GM12878 (cell line): ENCODE measurements at regions not wholly inside any gene's neighbourhood (a gene's known extent, or its start where the extent isn't known, plus 50 kb on each side); places are given as distances from the start of the nearest gene placed in this dataset.

ENCODE experiments used
- ATAC-seq: fragments of 200-7000 bp; cut with Tn5 transposase; 3 replicates; pipeline ENCODE4 v1.9.1; 2020; ENCODE audit warnings: mild to moderate bottlenecking, moderate library complexity
- BruUV-seq: library from RNA; stranded (reverse); fragments of 400-500 nt; replicated peaks from 2 replicates; lab custom pipeline; 2021; lab: Mats Ljungman, UMichigan
- CTCF ChIA-PET: fragments of 300-600 bp; sonication (Branson Sonifier 250); formaldehyde crosslinking; extraction: SDS; loops from one replicate; lab custom pipeline; 2021; ENCODE audit warnings: inconsistent platforms; lab: Yijun Ruan, JAX
- POLR2A ChIA-PET: fragments of 350-600 bp; formaldehyde crosslinking; extraction: SDS; loops from one replicate; lab custom pipeline; 2021; ENCODE audit warnings: inconsistent platforms; lab: Charles Lee
- RAD21 ChIA-PET: fragments of 300-600 bp; sonication (Branson Sonifier 250); formaldehyde crosslinking; loops from one replicate; lab custom pipeline; 2023; ENCODE audit warnings: antibody characterized with exemption; ENCODE audit not compliant: unreplicated experiment; lab: Charles Lee
- SMC1A ChIA-PET: fragments of 300-600 bp; sonication (Branson Sonifier 250); formaldehyde crosslinking; loops from one replicate; lab custom pipeline; 2023; ENCODE audit not compliant: unreplicated experiment, uncharacterized antibody; lab: Charles Lee
- DNase-seq: peaks from one replicate; pipeline ENCODE4 v3.0.0-alpha.2; 2011; ENCODE audit warnings: low read depth, low spot score
- FAIRE-seq: peaks from 3 replicates; lab custom pipeline; 2011; peaks lifted over from hg19 to GRCh38; lab: Jason Lieb, UNC
- H2AFZ ChIP-seq: 2 replicates; pipeline ENCODE4 v1.6.0; 2011; ENCODE audit warnings: low read depth, low read length, control low read depth; ENCODE audit not compliant: control insufficient read depth
- H3K27ac ChIP-seq: 2 replicates; pipeline ENCODE4 v1.5.1; 2011; ENCODE audit warnings: control low read depth; ENCODE audit not compliant: control insufficient read depth, insufficient read depth
- H3K27me3 ChIP-seq, 2 experiments: replicated peaks in 1 of 2; 2 replicates each; pipeline versions ENCODE4 v1.6.0 to v1.6.1; 2011; ENCODE audit warnings: low read length in 1 of 2; ENCODE audit not compliant: control insufficient read depth in 2 of 2, insufficient read depth in 2 of 2
- H3K36me3 ChIP-seq, 2 experiments: 2 replicates each; pipeline ENCODE4 v1.5.1; 2011; ENCODE audit warnings: low read length in 1 of 2; ENCODE audit not compliant: control insufficient read depth in 2 of 2, insufficient read depth in 2 of 2
- H3K4me1 ChIP-seq: 2 replicates; pipeline ENCODE4 v1.6.1; 2011; ENCODE audit warnings: mild to moderate bottlenecking, low read length, moderate library complexity, mixed read lengths; ENCODE audit not compliant: control insufficient read depth, insufficient read depth
- H3K4me2 ChIP-seq: 2 replicates; pipeline ENCODE4 v1.6.0; 2011; ENCODE audit warnings: control low read depth; ENCODE audit not compliant: control insufficient read depth, insufficient read depth
- H3K4me3 ChIP-seq: fragments of 200-600 bp; sonication (generic); 2 replicates; pipeline ENCODE4 v1.5.1; 2016
- H3K79me2 ChIP-seq: 2 replicates; pipeline ENCODE4 v1.6.0; 2011; ENCODE audit warnings: low read length; ENCODE audit not compliant: control insufficient read depth, insufficient read depth
- H3K9ac ChIP-seq: 2 replicates; pipeline ENCODE4 v1.8.0; 2011; ENCODE audit warnings: low read length, control low read depth, mixed read lengths; ENCODE audit not compliant: control insufficient read depth, insufficient read depth
- H3K9me3 ChIP-seq: replicated peaks from 3 replicates; pipeline ENCODE4 v1.5.1; 2011; ENCODE audit warnings: mild to moderate bottlenecking, low read length; ENCODE audit not compliant: control insufficient read depth, insufficient read depth
- H4K20me1 ChIP-seq: 2 replicates; pipeline ENCODE4 v1.6.0; 2011; ENCODE audit not compliant: control insufficient read depth, insufficient read depth
- BMI1 ChIP-seq: fragments of 450-650 bp; IDR thresholded peaks from 2 replicates; pipeline ENCODE4 v1.6.1; 2016; ENCODE audit warnings: mild to moderate bottlenecking, moderate library complexity, borderline replicate concordance
- HDGF ChIP-seq: fragments of 450-650 bp; IDR thresholded peaks from 2 replicates; pipeline ENCODE4 v1.6.1; 2016; ENCODE audit warnings: antibody characterized with exemption
- IKZF2 ChIP-seq, 2 experiments: fragments of 450-650 bp; IDR thresholded peaks; 2 replicates each; pipeline ENCODE4 v1.6.1; 2017; ENCODE audit warnings: mild to moderate bottlenecking in 2 of 2, moderate library complexity in 2 of 2
- NFIC ChIP-seq: IDR thresholded peaks from 2 replicates; pipeline ENCODE4 v1.6.1; 2012; ENCODE audit warnings: low read depth, mild to moderate bottlenecking, inconsistent platforms, low read length, moderate library complexity
- NR2C1 ChIP-seq: fragments of 450-650 bp; IDR thresholded peaks from 2 replicates; pipeline ENCODE4 v1.6.1; 2017; ENCODE audit warnings: antibody characterized with exemption, mild to moderate bottlenecking, moderate library complexity
- SRF ChIP-seq, 2 experiments: IDR thresholded peaks; 2 replicates each; pipeline ENCODE4 v1.6.1; 2011; ENCODE audit warnings: low read depth in 2 of 2, low read length in 2 of 2, mild to moderate bottlenecking in 1 of 2, moderate library complexity in 1 of 2
- WGBS: methylation state at CpG from one replicate; pipeline ENCODE4 v1.1.6; 2016; ENCODE audit warnings: low lambda C conversion rate; ENCODE audit not compliant: insufficient replicate concordance, insufficient coverage; ENCODE audit errors: missing lambda C conversion rate; 5-methylcytosine and 5-hydroxymethylcytosine counted together
- in situ Hi-C: fragments of 300-500 bp; cut with MboI; formaldehyde crosslinking; loops from 9 replicates; pipeline ENCODE4 v1.14.3; 2018; ENCODE audit warnings: mixed read lengths
- intact Hi-C: fragments of 100-400 bp; cut with micrococcal nuclease; formaldehyde crosslinking; loops from one replicate; pipeline ENCODE4 v1.14.2; 2022; ENCODE audit not compliant: unreplicated experiment
- TF ChIP-seq, protein P1 (sequence below): fragments of 450-650 bp; IDR thresholded peaks from 2 replicates; pipeline ENCODE4 v1.6.1; 2014; ENCODE audit warnings: mild to moderate bottlenecking
- TF ChIP-seq, protein P2 (sequence below): fragments of 450-650 bp; IDR thresholded peaks from 2 replicates; pipeline ENCODE4 v1.6.1; 2017; ENCODE audit warnings: low read depth, mild to moderate bottlenecking, moderate library complexity
- TF ChIP-seq, protein P3 (sequence below): fragments of 450-650 bp; formaldehyde crosslinking; IDR thresholded peaks from 2 replicates; pipeline ENCODE4 v1.5.0; 2022; ENCODE audit warnings: mild to moderate bottlenecking, missing genetic modification characterization

DNA sequence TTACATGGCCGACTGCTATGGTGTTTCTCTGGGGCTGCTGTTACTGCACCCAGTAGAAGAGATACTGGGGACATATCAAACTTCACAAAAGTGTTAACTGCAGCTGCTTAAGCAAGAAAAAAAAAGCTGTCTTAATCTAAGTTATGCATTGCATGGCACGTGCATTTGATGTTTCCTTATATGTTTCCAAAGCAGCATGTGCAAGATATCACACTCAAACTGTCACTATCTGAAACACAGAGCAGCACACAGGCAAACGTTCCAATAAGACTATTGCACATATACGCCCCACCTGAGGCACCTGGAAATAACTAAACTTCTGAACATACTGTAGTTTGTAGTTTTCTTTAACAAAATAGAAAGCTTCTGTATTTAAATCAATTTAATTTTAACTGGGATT lies 671.4 kb upstream of the ADGRL2 start:
- no peak for ATAC-seq
- no peak overlapping the region for H3K9ac ChIP-seq
- H3K4me2 ChIP-seq: no peak overlapping the region
- 14% methylated on average over 4 of the region's 4 CpGs for WGBS
- in situ Hi-C loops: no loop called here
- no peaks in the 10 kb centered on the region for H3K4me1 ChIP-seq
- no peak overlapping the region for H3K4me3 ChIP-seq
- ChIA-PET POLR2A (no interaction called here), SMC1A (no interaction called here), RAD21 (no interaction called here), CTCF (interaction anchor here (0.9 kb wide), 1 partner anchor 11 kb away, joined by 3 read pairs; no protein-coding TSS in a partner anchor)
- no peaks in the 10 kb centered on the region for H4K20me1 ChIP-seq
- H2AFZ ChIP-seq: no peak overlapping the region
- intact Hi-C loops: no loop called here
- BruUV-seq: no TSS peak
- no peak for DNase-seq
- no peaks in the 10 kb centered on the region for H3K27me3 ChIP-seq
- no peaks in the 10 kb centered on the region for H3K36me3 ChIP-seq
- TF ChIP-seq SRF (IDR thresholded peaks at IDR 0.05; ENCODE audit: low read depth in 2 of 2, low read length in 2 of 2) (no peak), HDGF (no peak), NR2C1 (no peak), BMI1 (no peak), IKZF2 (IDR thresholded peaks at IDR 0.05) (no peak), NFIC (no peak)
- TF ChIP-seq, protein P1, sequence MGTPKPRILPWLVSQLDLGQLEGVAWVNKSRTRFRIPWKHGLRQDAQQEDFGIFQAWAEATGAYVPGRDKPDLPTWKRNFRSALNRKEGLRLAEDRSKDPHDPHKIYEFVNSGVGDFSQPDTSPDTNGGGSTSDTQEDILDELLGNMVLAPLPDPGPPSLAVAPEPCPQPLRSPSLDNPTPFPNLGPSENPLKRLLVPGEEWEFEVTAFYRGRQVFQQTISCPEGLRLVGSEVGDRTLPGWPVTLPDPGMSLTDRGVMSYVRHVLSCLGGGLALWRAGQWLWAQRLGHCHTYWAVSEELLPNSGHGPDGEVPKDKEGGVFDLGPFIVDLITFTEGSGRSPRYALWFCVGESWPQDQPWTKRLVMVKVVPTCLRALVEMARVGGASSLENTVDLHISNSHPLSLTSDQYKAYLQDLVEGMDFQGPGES: no peak
- TF ChIP-seq, protein P2, sequence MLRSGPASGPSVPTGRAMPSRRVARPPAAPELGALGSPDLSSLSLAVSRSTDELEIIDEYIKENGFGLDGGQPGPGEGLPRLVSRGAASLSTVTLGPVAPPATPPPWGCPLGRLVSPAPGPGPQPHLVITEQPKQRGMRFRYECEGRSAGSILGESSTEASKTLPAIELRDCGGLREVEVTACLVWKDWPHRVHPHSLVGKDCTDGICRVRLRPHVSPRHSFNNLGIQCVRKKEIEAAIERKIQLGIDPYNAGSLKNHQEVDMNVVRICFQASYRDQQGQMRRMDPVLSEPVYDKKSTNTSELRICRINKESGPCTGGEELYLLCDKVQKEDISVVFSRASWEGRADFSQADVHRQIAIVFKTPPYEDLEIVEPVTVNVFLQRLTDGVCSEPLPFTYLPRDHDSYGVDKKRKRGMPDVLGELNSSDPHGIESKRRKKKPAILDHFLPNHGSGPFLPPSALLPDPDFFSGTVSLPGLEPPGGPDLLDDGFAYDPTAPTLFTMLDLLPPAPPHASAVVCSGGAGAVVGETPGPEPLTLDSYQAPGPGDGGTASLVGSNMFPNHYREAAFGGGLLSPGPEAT: no peak
- TF ChIP-seq, protein P3, sequence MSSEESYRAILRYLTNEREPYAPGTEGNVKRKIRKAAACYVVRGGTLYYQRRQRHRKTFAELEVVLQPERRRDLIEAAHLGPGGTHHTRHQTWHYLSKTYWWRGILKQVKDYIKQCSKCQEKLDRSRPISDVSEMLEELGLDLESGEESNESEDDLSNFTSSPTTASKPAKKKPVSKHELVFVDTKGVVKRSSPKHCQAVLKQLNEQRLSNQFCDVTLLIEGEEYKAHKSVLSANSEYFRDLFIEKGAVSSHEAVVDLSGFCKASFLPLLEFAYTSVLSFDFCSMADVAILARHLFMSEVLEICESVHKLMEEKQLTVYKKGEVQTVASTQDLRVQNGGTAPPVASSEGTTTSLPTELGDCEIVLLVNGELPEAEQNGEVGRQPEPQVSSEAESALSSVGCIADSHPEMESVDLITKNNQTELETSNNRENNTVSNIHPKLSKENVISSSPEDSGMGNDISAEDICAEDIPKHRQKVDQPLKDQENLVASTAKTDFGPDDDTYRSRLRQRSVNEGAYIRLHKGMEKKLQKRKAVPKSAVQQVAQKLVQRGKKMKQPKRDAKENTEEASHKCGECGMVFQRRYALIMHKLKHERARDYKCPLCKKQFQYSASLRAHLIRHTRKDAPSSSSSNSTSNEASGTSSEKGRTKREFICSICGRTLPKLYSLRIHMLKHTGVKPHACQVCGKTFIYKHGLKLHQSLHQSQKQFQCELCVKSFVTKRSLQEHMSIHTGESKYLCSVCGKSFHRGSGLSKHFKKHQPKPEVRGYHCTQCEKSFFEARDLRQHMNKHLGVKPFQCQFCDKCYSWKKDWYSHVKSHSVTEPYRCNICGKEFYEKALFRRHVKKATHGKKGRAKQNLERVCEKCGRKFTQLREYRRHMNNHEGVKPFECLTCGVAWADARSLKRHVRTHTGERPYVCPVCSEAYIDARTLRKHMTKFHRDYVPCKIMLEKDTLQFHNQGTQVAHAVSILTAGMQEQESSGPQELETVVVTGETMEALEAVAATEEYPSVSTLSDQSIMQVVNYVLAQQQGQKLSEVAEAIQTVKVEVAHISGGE (CRISPR knock-in tag): no peak
- TF ChIP-seq, all 136 proteins: peak for 0
- Histone ChIP-seq H3K9me3 (no peaks in the 10 kb centered on the region), H3K27ac (no peak overlapping the region), H3K79me2 (no peaks in the 10 kb centered on the region)
- no peak for FAIRE-seq
